OCI-LY7 (cell line): ENCODE measurements at regions not wholly inside any gene's neighbourhood (a gene's known extent, or its start where the extent isn't known, plus 50 kb on each side); places are given as distances from the start of the nearest gene placed in this dataset.

ENCODE experiments used
- BruUV-seq: library from RNA; stranded (reverse); fragments of 400-500 nt; replicated peaks from 2 replicates; lab custom pipeline; 2021; lab: Mats Ljungman, UMichigan
- CTCF ChIA-PET: fragments of 300-600 bp; sonication (Branson Sonifier 250); formaldehyde crosslinking; loops from one replicate; lab custom pipeline; 2022; ENCODE audit warnings: antibody characterized with exemption; ENCODE audit not compliant: unreplicated experiment; lab: Charles Lee
- POLR2A ChIA-PET: fragments of 300-600 bp; sonication (Branson Sonifier 250); formaldehyde crosslinking; loops from one replicate; lab custom pipeline; 2022; ENCODE audit warnings: antibody characterized with exemption; lab: Charles Lee
- DNase-seq: peaks from one replicate; pipeline ENCODE4 v3.0.0-alpha.2; 2015; ENCODE audit warnings: low spot score
- H2AFZ ChIP-seq: fragments of 200-600 bp; sonication (generic), shearing (Covaris generic); 2 replicates; pipeline ENCODE4 v1.6.1; 2014; ENCODE audit warnings: mild to moderate bottlenecking, antibody characterized with exemption, low read length, moderate library complexity
- H3K27ac ChIP-seq: fragments of 200-600 bp; sonication (generic); 2 replicates; pipeline ENCODE4 v1.5.1; 2014; ENCODE audit warnings: mixed run types, low read depth, mild to moderate bottlenecking, moderate library complexity, low read length, inconsistent platforms; ENCODE audit not compliant: poor library complexity, severe bottlenecking
- H3K36me3 ChIP-seq: fragments of 200-600 bp; sonication (generic); 2 replicates; pipeline ENCODE4 v1.6.1; 2014; ENCODE audit warnings: mild to moderate bottlenecking, antibody characterized with exemption, low read length, moderate library complexity, mixed read lengths; ENCODE audit not compliant: insufficient read depth
- H3K4me1 ChIP-seq: fragments of 200-600 bp; sonication (generic); 2 replicates; pipeline ENCODE4 v1.5.1; 2014; ENCODE audit warnings: mild to moderate bottlenecking, low read length; ENCODE audit not compliant: insufficient read depth, poor library complexity, severe bottlenecking
- H3K4me2 ChIP-seq: fragments of 200-600 bp; sonication (generic); 2 replicates; pipeline ENCODE4 v1.6.1; 2014; ENCODE audit warnings: mild to moderate bottlenecking, low read length
- H3K4me3 ChIP-seq: fragments of 200-600 bp; sonication (generic); 2 replicates; pipeline ENCODE4 v1.5.1; 2014; ENCODE audit warnings: mild to moderate bottlenecking, low read depth, low read length; ENCODE audit not compliant: poor library complexity, severe bottlenecking
- H3K79me2 ChIP-seq: fragments of 200-600 bp; sonication (generic); 2 replicates; pipeline ENCODE4 v1.6.1; 2016; ENCODE audit warnings: low read depth, mild to moderate bottlenecking, low read length, moderate library complexity, mixed read lengths; ENCODE audit not compliant: insufficient read depth
- H3K9me2 ChIP-seq: fragments of 200-600 bp; sonication (generic); 2 replicates; pipeline ENCODE4 v1.6.1; 2016; ENCODE audit warnings: mild to moderate bottlenecking, low read length, mixed read lengths; ENCODE audit not compliant: insufficient read depth
- H3K9me3 ChIP-seq: fragments of 200-600 bp; sonication (generic); 2 replicates; pipeline ENCODE4 v1.6.1; 2014; ENCODE audit warnings: mild to moderate bottlenecking, mixed run types, low read length, mixed read lengths
- H4K20me1 ChIP-seq: fragments of 200-600 bp; sonication (generic); 2 replicates; pipeline ENCODE4 v1.6.1; 2014; ENCODE audit warnings: mild to moderate bottlenecking, antibody characterized with exemption, low read length, moderate library complexity, mixed read lengths; ENCODE audit not compliant: insufficient read depth
- CTCF ChIP-seq: fragments of 200-600 bp; sonication (generic); conservative IDR thresholded peaks from 2 replicates; pipeline ENCODE4 v1.5.1; 2014; ENCODE audit warnings: mild to moderate bottlenecking, antibody characterized with exemption, low read length, moderate library complexity, mixed read lengths
- EZH2phosphoT487 ChIP-seq: fragments of 200-600 bp; sonication (generic); IDR thresholded peaks from 2 replicates; pipeline ENCODE4 v1.6.1; 2018; ENCODE audit warnings: low read depth, borderline replicate concordance, mild to moderate bottlenecking, mixed run types, antibody characterized with exemption, low read length, moderate library complexity, mixed read lengths
- intact Hi-C: fragments of 100-400 bp; cut with micrococcal nuclease; formaldehyde crosslinking; loops from one replicate; pipeline ENCODE4 v1.10.0; 2022; ENCODE audit not compliant: unreplicated experiment

GRCh38 chr9:129442803-129443511, 177.9 kb downstream of the C9orf50 start:
- Histone ChIP-seq H3K9me3 (no peaks in the 10 kb centered on the region), H3K27ac (no peak overlapping the region), H3K4me1 (peaks cover 11% of the 10 kb centered on the region), H3K4me3 (no peak overlapping the region), H2AFZ (no peak overlapping the region), H3K36me3 (no peaks in the 10 kb centered on the region), H4K20me1 (no peaks in the 10 kb centered on the region), H3K9me2 (no peaks in the 10 kb centered on the region), H3K79me2 (no peaks in the 10 kb centered on the region), H3K4me2 (no peak overlapping the region)
- ChIA-PET POLR2A (interaction anchor here (0.7 kb wide), 2 partner anchors 95 to 1443 kb away, joined by 4 to 5 read pairs; no protein-coding TSS in a partner anchor), CTCF (no interaction called here)
- DNase-seq, result no peak
- no TSS peak for BruUV-seq
- intact Hi-C loops, result no loop called here
- no peak for TF ChIP-seq EZH2phosphoT487
- TF ChIP-seq CTCF, result no peak

DNA sequence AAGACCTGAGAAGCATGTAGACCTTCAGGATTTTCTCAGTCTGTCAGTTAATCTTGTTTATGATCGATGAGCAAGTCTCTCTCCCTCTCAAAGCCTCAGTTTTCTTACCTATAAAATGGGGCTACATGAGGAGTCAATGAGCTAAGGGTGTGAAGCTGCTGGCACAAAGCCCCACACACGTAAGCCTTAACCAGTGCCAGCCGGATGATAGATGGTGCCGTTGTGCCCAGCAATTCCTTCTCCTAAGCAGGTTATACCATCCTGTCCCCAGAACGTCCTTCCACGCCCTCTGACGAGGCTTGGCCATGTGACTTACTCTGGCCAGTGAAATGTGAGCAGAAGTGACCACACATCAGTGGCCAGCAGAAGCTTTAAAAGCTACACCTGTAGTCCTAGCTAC, 179.0 kb downstream of the C9orf50 start:
- Histone ChIP-seq H3K4me3 (no peak overlapping the region), H3K27ac (no peak overlapping the region), H3K79me2 (no peaks in the 10 kb centered on the region), H2AFZ (no peak overlapping the region), H3K36me3 (no peaks in the 10 kb centered on the region), H3K9me2 (no peaks in the 10 kb centered on the region), H3K4me2 (no peak overlapping the region), H4K20me1 (no peaks in the 10 kb centered on the region), H3K9me3 (no peaks in the 10 kb centered on the region), H3K4me1 (peaks cover 14% of the 10 kb centered on the region)
- TF ChIP-seq CTCF, result no peak
- no peak for TF ChIP-seq EZH2phosphoT487
- intact Hi-C loops, result no loop called here
- DNase-seq, result no peak
- no TSS peak for BruUV-seq
- ChIA-PET POLR2A (interaction anchor here (0.6 to 0.9 kb wide), 2 partner anchors 101 to 376 kb away, joined by 5 to 7 read pairs; no protein-coding TSS in a partner anchor), CTCF (no interaction called here)
